Liver (tissue), 7 donors: ENCODE measurements at regions not wholly inside any gene's neighbourhood (a gene's known extent, or its start where the extent isn't known, plus 50 kb on each side); places are given as distances from the start of the nearest gene placed in this dataset.

ENCODE experiments used
- DNase-seq: peaks from one replicate; pipeline ENCODE4 v3.0.0-alpha.2; 2017; ENCODE audit warnings: low spot score
- H3K27ac ChIP-seq, 2 donors: one replicate each; pipeline ENCODE4 v1.7.0; 2013; ENCODE audit warnings: inconsistent platforms in 2 of 2, low read length in 2 of 2, control low read depth in 1 of 2, low read depth in 1 of 2, mild to moderate bottlenecking in 1 of 2
- H3K27me3 ChIP-seq, 4 donors: one replicate each; pipeline versions ENCODE4 v1.6.1 to v1.7.0; 2013; ENCODE audit warnings: low read length in 3 of 4, inconsistent platforms in 1 of 4, mild to moderate bottlenecking in 1 of 4, moderate library complexity in 1 of 4; ENCODE audit not compliant: control insufficient read depth in 4 of 4, insufficient read depth in 4 of 4
- H3K36me3 ChIP-seq, 4 donors: one replicate each; pipeline versions ENCODE4 v1.6.1 to v1.7.0; 2013; ENCODE audit warnings: low read length in 3 of 4, mild to moderate bottlenecking in 3 of 4, low read depth in 1 of 4, moderate library complexity in 1 of 4; ENCODE audit not compliant: control insufficient read depth in 4 of 4, insufficient read depth in 3 of 4
- H3K4me1 ChIP-seq, 4 donors: one replicate each; pipeline versions ENCODE4 v1.6.1 to v1.7.0; 2013; ENCODE audit warnings: low read length in 3 of 4, mild to moderate bottlenecking in 3 of 4, moderate library complexity in 1 of 4; ENCODE audit not compliant: control insufficient read depth in 4 of 4, insufficient read depth in 4 of 4
- H3K4me3 ChIP-seq, 3 donors: one replicate each; pipeline versions ENCODE4 v1.6.1 to v1.7.0; 2013; ENCODE audit warnings: low read length in 3 of 3, control low read depth in 1 of 3, low read depth in 1 of 3, mild to moderate bottlenecking in 1 of 3
- H3K9ac ChIP-seq, 2 donors: one replicate each; pipeline ENCODE4 v1.7.0; 2013; ENCODE audit warnings: low read length in 2 of 2, mild to moderate bottlenecking in 2 of 2, moderate library complexity in 2 of 2, control low read depth in 1 of 2, low read depth in 1 of 2
- H3K9me3 ChIP-seq, 4 donors: one replicate each; pipeline versions ENCODE4 v1.6.1 to v1.7.0; 2013; ENCODE audit warnings: low read length in 3 of 4; ENCODE audit not compliant: control insufficient read depth in 4 of 4
- FOXA1 ChIP-seq: IDR thresholded peaks from 2 replicates; pipeline ENCODE4 v1.6.1; 2016; ENCODE audit warnings: antibody characterized with exemption
- FOXA2 ChIP-seq: IDR thresholded peaks from 2 replicates; pipeline ENCODE4 v1.6.1; 2016; ENCODE audit warnings: antibody characterized with exemption
- HNF4A ChIP-seq, 2 donors: conservative IDR thresholded peaks; 2 replicates each; pipeline ENCODE4 v1.6.1; 2016; ENCODE audit warnings: antibody characterized with exemption in 2 of 2, mild to moderate bottlenecking in 2 of 2
- HNF4G ChIP-seq: IDR thresholded peaks from 2 replicates; pipeline ENCODE4 v1.6.1; 2016; ENCODE audit warnings: antibody characterized with exemption
- JUND ChIP-seq, 2 donors: IDR thresholded peaks; 2 replicates each; pipeline ENCODE4 v1.6.1; 2016; ENCODE audit warnings: antibody characterized with exemption in 2 of 2
- NR2F2 ChIP-seq: IDR thresholded peaks from 2 replicates; pipeline ENCODE4 v1.6.1; 2016; ENCODE audit warnings: antibody characterized with exemption
- RAD21 ChIP-seq, 2 donors: IDR thresholded peaks; 2 replicates each; pipeline ENCODE4 v1.6.1; 2016; ENCODE audit warnings: antibody characterized with exemption in 2 of 2, mild to moderate bottlenecking in 2 of 2
- RXRA ChIP-seq, 2 donors: IDR thresholded peaks; 2 replicates each; pipeline ENCODE4 v1.6.1; 2017 to 2018; ENCODE audit warnings: antibody characterized with exemption in 2 of 2, mild to moderate bottlenecking in 1 of 2
- SP1 ChIP-seq: IDR thresholded peaks from 2 replicates; pipeline ENCODE4 v1.6.1; 2018; ENCODE audit warnings: antibody characterized with exemption, mild to moderate bottlenecking
- YY1 ChIP-seq: IDR thresholded peaks from 2 replicates; pipeline ENCODE4 v1.6.1; 2016; ENCODE audit warnings: antibody characterized with exemption, mild to moderate bottlenecking
- WGBS: extraction: QIAGEN DNeasy Blood & Tissue Kit; methylation state at CpG from one replicate; pipeline ENCODE4 v1.1.7; 2013; 5-methylcytosine and 5-hydroxymethylcytosine counted together
- TF ChIP-seq, protein P1 (sequence below): IDR thresholded peaks from 2 replicates; pipeline ENCODE4 v1.6.1; 2016; ENCODE audit warnings: antibody characterized with exemption
- TF ChIP-seq, protein P2 (sequence below): IDR thresholded peaks from 2 replicates; pipeline ENCODE4 v1.6.1; 2016; ENCODE audit warnings: antibody characterized with exemption, mild to moderate bottlenecking
- TF ChIP-seq, protein P3 (sequence below): IDR thresholded peaks from 2 replicates; pipeline ENCODE4 v1.6.1; 2016; ENCODE audit warnings: antibody characterized with exemption
- donor health status: healthy.
- donor health status: healthy.
- donor health status: healthy.
- donor health status: healthy.

DNA sequence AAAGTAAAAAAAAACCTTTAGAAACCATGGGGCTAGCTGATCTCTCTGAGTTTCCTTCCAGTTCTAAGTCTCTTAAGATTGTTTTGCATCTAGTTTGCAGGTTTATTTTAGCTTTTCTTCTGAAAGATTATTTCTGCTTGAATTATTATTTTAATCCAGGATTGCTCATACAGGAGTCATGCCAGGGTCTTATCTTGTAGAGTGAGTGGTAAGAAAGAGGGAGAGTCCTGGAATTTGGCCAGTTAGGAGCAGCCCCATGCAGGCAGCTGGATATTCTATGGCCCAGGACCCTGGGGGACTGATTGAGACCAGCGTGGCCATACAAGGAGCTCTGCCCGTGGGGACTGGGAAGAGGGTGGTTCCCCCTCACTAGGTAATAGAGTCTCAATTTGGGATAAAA lies 178.9 kb upstream of the HEY2 start:
- TF ChIP-seq YY1 (no peak), HNF4G (no peak), HNF4A (conservative IDR thresholded peaks at IDR 0.05) (no peak), NR2F2 (no peak), FOXA2 (no peak), RAD21 (IDR thresholded peaks at IDR 0.05) (no peak), RXRA (IDR thresholded peaks at IDR 0.05) (no peak)
- TF ChIP-seq, protein P1, sequence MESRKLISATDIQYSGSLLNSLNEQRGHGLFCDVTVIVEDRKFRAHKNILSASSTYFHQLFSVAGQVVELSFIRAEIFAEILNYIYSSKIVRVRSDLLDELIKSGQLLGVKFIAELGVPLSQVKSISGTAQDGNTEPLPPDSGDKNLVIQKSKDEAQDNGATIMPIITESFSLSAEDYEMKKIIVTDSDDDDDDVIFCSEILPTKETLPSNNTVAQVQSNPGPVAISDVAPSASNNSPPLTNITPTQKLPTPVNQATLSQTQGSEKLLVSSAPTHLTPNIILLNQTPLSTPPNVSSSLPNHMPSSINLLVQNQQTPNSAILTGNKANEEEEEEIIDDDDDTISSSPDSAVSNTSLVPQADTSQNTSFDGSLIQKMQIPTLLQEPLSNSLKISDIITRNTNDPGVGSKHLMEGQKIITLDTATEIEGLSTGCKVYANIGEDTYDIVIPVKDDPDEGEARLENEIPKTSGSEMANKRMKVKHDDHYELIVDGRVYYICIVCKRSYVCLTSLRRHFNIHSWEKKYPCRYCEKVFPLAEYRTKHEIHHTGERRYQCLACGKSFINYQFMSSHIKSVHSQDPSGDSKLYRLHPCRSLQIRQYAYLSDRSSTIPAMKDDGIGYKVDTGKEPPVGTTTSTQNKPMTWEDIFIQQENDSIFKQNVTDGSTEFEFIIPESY, result no peak
- no peak overlapping the region for H3K27ac ChIP-seq
- no peak overlapping the region for H3K4me3 ChIP-seq
- no peaks in the 10 kb centered on the region for H3K36me3 ChIP-seq
- 82% methylated on average over 2 of the region's 2 CpGs for WGBS
- H3K4me1 ChIP-seq, result no peaks in the 10 kb centered on the region
- DNase-seq, result no peak
- no peaks in the 10 kb centered on the region for H3K27me3 ChIP-seq
- H3K9me3 ChIP-seq, result no peaks in the 10 kb centered on the region
- H3K9ac ChIP-seq, result no peak overlapping the region

DNA sequence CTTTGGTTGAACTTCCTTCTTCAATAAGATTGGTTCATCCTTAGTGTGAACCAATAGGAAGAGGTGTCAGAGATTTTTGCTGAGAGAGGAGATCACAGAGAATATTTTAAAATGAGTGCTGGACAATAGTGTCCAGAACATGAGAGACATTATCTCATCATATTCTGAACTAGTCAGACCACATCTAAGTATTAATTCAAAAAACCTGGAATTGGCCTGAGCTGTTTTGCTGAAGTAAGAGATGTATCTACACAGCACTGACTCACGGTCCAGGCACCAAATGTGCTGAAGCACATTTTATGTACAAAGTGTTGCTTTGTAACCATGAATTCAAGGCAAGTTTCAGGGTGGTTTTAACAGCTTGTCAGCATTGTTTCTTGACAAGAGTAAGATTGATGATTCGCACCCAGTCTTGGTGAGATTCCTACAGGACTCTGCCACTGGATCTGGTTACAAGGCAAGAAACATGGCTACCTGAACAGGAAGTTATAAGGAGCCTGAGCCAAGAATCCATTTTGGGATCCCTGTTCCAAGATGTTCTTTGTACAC lies 178.2 kb upstream of the HEY2 start:
- TF ChIP-seq YY1 (no peak), SP1 (no peak), FOXA1 (no peak), HNF4G (no peak), NR2F2 (no peak), FOXA2 (no peak), JUND (IDR thresholded peaks at IDR 0.05) (no peak), RAD21 (IDR thresholded peaks at IDR 0.05) (no peak)
- TF ChIP-seq, protein P1, result no peak
- TF ChIP-seq, protein P2, sequence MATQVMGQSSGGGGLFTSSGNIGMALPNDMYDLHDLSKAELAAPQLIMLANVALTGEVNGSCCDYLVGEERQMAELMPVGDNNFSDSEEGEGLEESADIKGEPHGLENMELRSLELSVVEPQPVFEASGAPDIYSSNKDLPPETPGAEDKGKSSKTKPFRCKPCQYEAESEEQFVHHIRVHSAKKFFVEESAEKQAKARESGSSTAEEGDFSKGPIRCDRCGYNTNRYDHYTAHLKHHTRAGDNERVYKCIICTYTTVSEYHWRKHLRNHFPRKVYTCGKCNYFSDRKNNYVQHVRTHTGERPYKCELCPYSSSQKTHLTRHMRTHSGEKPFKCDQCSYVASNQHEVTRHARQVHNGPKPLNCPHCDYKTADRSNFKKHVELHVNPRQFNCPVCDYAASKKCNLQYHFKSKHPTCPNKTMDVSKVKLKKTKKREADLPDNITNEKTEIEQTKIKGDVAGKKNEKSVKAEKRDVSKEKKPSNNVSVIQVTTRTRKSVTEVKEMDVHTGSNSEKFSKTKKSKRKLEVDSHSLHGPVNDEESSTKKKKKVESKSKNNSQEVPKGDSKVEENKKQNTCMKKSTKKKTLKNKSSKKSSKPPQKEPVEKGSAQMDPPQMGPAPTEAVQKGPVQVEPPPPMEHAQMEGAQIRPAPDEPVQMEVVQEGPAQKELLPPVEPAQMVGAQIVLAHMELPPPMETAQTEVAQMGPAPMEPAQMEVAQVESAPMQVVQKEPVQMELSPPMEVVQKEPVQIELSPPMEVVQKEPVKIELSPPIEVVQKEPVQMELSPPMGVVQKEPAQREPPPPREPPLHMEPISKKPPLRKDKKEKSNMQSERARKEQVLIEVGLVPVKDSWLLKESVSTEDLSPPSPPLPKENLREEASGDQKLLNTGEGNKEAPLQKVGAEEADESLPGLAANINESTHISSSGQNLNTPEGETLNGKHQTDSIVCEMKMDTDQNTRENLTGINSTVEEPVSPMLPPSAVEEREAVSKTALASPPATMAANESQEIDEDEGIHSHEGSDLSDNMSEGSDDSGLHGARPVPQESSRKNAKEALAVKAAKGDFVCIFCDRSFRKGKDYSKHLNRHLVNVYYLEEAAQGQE, result no peak
- TF ChIP-seq, protein P3, sequence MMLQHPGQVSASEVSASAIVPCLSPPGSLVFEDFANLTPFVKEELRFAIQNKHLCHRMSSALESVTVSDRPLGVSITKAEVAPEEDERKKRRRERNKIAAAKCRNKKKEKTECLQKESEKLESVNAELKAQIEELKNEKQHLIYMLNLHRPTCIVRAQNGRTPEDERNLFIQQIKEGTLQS, result no peak
- H3K9me3 ChIP-seq, result no peaks in the 10 kb centered on the region
- no peak for DNase-seq

More for the DNA sequence above, 178.2 kb upstream of the HEY2 start:
- no peak overlapping the region for H3K9ac ChIP-seq
- no peak overlapping the region for H3K27ac ChIP-seq
- no peaks in the 10 kb centered on the region for H3K27me3 ChIP-seq
- no peak overlapping the region for H3K4me3 ChIP-seq
- H3K4me1 ChIP-seq, result no peaks in the 10 kb centered on the region
- no peaks in the 10 kb centered on the region for H3K36me3 ChIP-seq
- WGBS, result 96% methylated on average over 2 of the region's 2 CpGs
